MM.1S (cell line): ENCODE measurements at regions not wholly inside any gene's neighbourhood (a gene's known extent, or its start where the extent isn't known, plus 50 kb on each side); places are given as distances from the start of the nearest gene placed in this dataset.

ENCODE experiments used
- EZH2 ChIP-seq: fragments of 300-600 bp; sonication (generic); optimal IDR thresholded peaks from 2 replicates; pipeline ENCODE3; 2017; ENCODE audit warnings: low read depth, mild to moderate bottlenecking, antibody characterized with exemption, low read length, mixed read lengths
- EZH2phosphoT487 ChIP-seq: fragments of 300-600 bp; sonication (generic); IDR thresholded peaks from 2 replicates; pipeline ENCODE4 v1.6.1; 2018; ENCODE audit warnings: antibody characterized with exemption, low read length
- TF ChIP-seq, protein P1 (sequence below): fragments of 300-600 bp; sonication (generic); IDR thresholded peaks from 2 replicates; pipeline ENCODE4 v1.5.1; 2016; ENCODE audit warnings: antibody characterized with exemption, low read length, mixed read lengths

DNA sequence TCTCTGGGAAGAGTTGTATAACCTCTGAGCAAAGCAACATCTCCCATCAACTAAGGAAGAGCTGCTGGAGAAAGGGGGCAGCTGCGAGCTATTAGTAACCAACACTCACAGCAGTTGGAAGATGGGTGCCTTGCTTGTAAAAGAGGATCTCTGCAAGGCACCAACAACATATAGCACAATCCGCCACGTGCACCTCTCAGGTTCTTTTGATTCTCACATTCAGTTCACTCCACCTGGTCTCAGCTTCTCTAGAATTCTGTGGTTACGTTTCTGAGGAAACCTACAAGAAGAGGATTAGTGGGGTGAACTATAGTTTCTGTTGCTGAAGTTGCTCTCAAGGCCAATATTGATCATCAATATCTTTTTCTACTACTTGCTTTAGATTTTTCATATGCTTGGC is 117.1 kb downstream of the RPS24 start:
- TF ChIP-seq, protein P1, sequence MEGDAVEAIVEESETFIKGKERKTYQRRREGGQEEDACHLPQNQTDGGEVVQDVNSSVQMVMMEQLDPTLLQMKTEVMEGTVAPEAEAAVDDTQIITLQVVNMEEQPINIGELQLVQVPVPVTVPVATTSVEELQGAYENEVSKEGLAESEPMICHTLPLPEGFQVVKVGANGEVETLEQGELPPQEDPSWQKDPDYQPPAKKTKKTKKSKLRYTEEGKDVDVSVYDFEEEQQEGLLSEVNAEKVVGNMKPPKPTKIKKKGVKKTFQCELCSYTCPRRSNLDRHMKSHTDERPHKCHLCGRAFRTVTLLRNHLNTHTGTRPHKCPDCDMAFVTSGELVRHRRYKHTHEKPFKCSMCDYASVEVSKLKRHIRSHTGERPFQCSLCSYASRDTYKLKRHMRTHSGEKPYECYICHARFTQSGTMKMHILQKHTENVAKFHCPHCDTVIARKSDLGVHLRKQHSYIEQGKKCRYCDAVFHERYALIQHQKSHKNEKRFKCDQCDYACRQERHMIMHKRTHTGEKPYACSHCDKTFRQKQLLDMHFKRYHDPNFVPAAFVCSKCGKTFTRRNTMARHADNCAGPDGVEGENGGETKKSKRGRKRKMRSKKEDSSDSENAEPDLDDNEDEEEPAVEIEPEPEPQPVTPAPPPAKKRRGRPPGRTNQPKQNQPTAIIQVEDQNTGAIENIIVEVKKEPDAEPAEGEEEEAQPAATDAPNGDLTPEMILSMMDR: no peak
- TF ChIP-seq EZH2 (no peak), EZH2phosphoT487 (no peak)
